ENCODE measurements at regions not wholly inside any gene's neighbourhood (a gene's known extent, or its start where the extent isn't known, plus 50 kb on each side); places are given as distances from the start of the nearest gene placed in this dataset.

GRCh38 chr1:218518216-218518740 is 173.1 kb downstream of the TGFB2 start:
- TF ChIP-seq USF2 (IDR thresholded peaks at IDR 0.05; ENCODE audit: low read depth, low read length) (no peak), USF2 (CRISPR knock-in tag; IDR thresholded peaks at IDR 0.05; ENCODE audit: borderline replicate concordance) (no peak), SUZ12 (IDR thresholded peaks at IDR 0.05; ENCODE audit: low read depth, low read length) (no peak), AKAP8 (CRISPR knock-in tag; IDR thresholded peaks at IDR 0.05) (no peak), CBX2 (IDR thresholded peaks at IDR 0.05; ENCODE audit: low read depth, low read length) (no peak), CBX2 (CRISPR knock-in tag; IDR thresholded peaks at IDR 0.05; ENCODE audit: low read depth) (no peak)

Data from HepG2 (cell line).